HepG2 (cell line): ENCODE measurements at regions not wholly inside any gene's neighbourhood (a gene's known extent, or its start where the extent isn't known, plus 50 kb on each side); places are given as distances from the start of the nearest gene placed in this dataset.

Experiments
- ATAC-seq: fragments of 200-7000 bp; cut with Tn5 transposase; 3 replicates; pipeline ENCODE4 v1.9.1; 2020; ENCODE audit warnings: mild to moderate bottlenecking, moderate library complexity
- BruUV-seq: library from RNA; stranded (reverse); fragments of 400-500 nt; replicated peaks from 2 replicates; lab custom pipeline; 2021; lab: Mats Ljungman, UMichigan
- CTCF ChIA-PET: fragments of 300-600 bp; formaldehyde crosslinking; extraction: SDS; loops from one replicate; lab custom pipeline; 2021; ENCODE audit warnings: low total read pairs, inconsistent platforms, low intra/inter-chr PET ratio; lab: Yijun Ruan, JAX
- POLR2A ChIA-PET: fragments of 350-600 bp; sonication (Branson Sonifier 250); formaldehyde crosslinking; loops from one replicate; lab custom pipeline; 2020; ENCODE audit warnings: antibody characterized with exemption, inconsistent platforms; lab: Yijun Ruan, JAX
- DNase-seq: peaks from one replicate; pipeline ENCODE4 v3.0.0-alpha.2; 2015; ENCODE audit warnings: low spot score
- FAIRE-seq: peaks from 3 replicates; lab custom pipeline; 2011; peaks lifted over from hg19 to GRCh38; lab: Jason Lieb, UNC
- H2AFZ ChIP-seq: one replicate; pipeline ENCODE4 v1.6.1; 2011; ENCODE audit warnings: low read length, inconsistent platforms
- H3K27ac ChIP-seq: fragments of 300-600 bp; 3 replicates; pipeline ENCODE4 v1.8.0; 2011; ENCODE audit warnings: mixed run types, mild to moderate bottlenecking, mixed read lengths, low read length, inconsistent platforms; ENCODE audit not compliant: insufficient read depth; ENCODE audit errors: extremely low read length
- H3K27me3 ChIP-seq, 2 experiments: fragments of 200-600 bp in 1 of 2; 2 replicates in 1 of 2; 3 replicates in 1 of 2; pipeline versions ENCODE4 v1.6.0 to v1.8.0; 2011; ENCODE audit warnings: low read length in 2 of 2, mild to moderate bottlenecking in 2 of 2, moderate library complexity in 2 of 2, inconsistent platforms in 1 of 2; ENCODE audit not compliant: insufficient read depth in 2 of 2, control insufficient read depth in 1 of 2
- H3K36me3 ChIP-seq, 2 experiments: fragments of 200-600 bp in 1 of 2; replicated peaks in 1 of 2; 2 replicates in 1 of 2; 3 replicates in 1 of 2; pipeline versions ENCODE4 v1.5.1 to v1.8.0; 2011; ENCODE audit warnings: low read length in 2 of 2, inconsistent platforms in 1 of 2; ENCODE audit not compliant: insufficient read depth in 2 of 2, control insufficient read depth in 1 of 2
- H3K4me1 ChIP-seq: 2 replicates; pipeline ENCODE4 v1.5.1; 2012; ENCODE audit warnings: low read length, inconsistent platforms; ENCODE audit not compliant: insufficient read depth
- H3K4me2 ChIP-seq: 2 replicates; pipeline ENCODE4 v1.6.0; 2011; ENCODE audit warnings: low read depth, low read length, inconsistent platforms
- H3K4me3 ChIP-seq, 3 experiments: fragments of 200-600 bp in 1 of 3; sonication (generic), shearing (Covaris generic) in 1 of 3; replicated peaks in 1 of 3; 2 replicates each; pipeline ENCODE4 v1.5.1; 2011 to 2016; ENCODE audit warnings: low read length in 3 of 3, inconsistent platforms in 2 of 3, low read depth in 2 of 3, mild to moderate bottlenecking in 2 of 3, control low read depth in 1 of 3, mixed read lengths in 1 of 3; ENCODE audit not compliant: insufficient read depth in 1 of 3
- H3K79me2 ChIP-seq: one replicate; pipeline ENCODE4 v1.6.1; 2011; ENCODE audit warnings: low read length, inconsistent platforms; ENCODE audit not compliant: insufficient read depth
- H3K9ac ChIP-seq: 2 replicates; pipeline ENCODE4 v1.6.0; 2011; ENCODE audit warnings: mild to moderate bottlenecking, low read depth, low read length, inconsistent platforms; ENCODE audit not compliant: insufficient read depth
- H3K9me3 ChIP-seq: 2 replicates; pipeline ENCODE4 v1.5.1; 2012; ENCODE audit warnings: mild to moderate bottlenecking, low read length
- H4K20me1 ChIP-seq: 2 replicates; pipeline ENCODE4 v1.6.0; 2011; ENCODE audit warnings: inconsistent platforms, mild to moderate bottlenecking, low read length, moderate library complexity; ENCODE audit not compliant: insufficient read depth
- ARNT2 ChIP-seq: sonication (generic); formaldehyde crosslinking; IDR thresholded peaks from 2 replicates; pipeline ENCODE4 v1.8.0; 2022; ENCODE audit warnings: mild to moderate bottlenecking, low read depth, missing genetic modification reagents, moderate library complexity
- ASH2L ChIP-seq: fragments of 300-600, 200-600 bp; sonication (generic); IDR thresholded peaks from 2 replicates; pipeline ENCODE4 v1.7.0; 2017; ENCODE audit warnings: low read depth, mild to moderate bottlenecking, moderate library complexity, mixed read lengths, low read length; ENCODE audit not compliant: insufficient read length
- CTCF ChIP-seq: sonication (generic); formaldehyde crosslinking; IDR thresholded peaks from 2 replicates; pipeline ENCODE4 v1.5.0; 2020; ENCODE audit warnings: mild to moderate bottlenecking, missing genetic modification reagents, moderate library complexity
- MAX ChIP-seq: IDR thresholded peaks from 2 replicates; pipeline ENCODE4 v1.6.1; 2012; ENCODE audit warnings: inconsistent platforms
- SMC3 ChIP-seq: IDR thresholded peaks from 2 replicates; pipeline ENCODE4 v1.6.1; 2011; ENCODE audit warnings: low read length, improper control_type of control experiment
- SNAI1 ChIP-seq: sonication (generic); formaldehyde crosslinking; IDR thresholded peaks from 2 replicates; pipeline ENCODE4 v1.5.0; 2020; ENCODE audit warnings: mild to moderate bottlenecking, missing genetic modification reagents, borderline replicate concordance
- SPEN ChIP-seq: sonication (generic); formaldehyde crosslinking; IDR thresholded peaks from 2 replicates; pipeline ENCODE4 v1.5.1; 2020; ENCODE audit warnings: low read depth, mild to moderate bottlenecking, missing genetic modification reagents
- STAG1 ChIP-seq: sonication (generic); formaldehyde crosslinking; IDR thresholded peaks from 2 replicates; pipeline ENCODE4 v1.4.0; 2020; ENCODE audit warnings: missing genetic modification reagents
- TRIM22 ChIP-seq: fragments of 450-650 bp; IDR thresholded peaks from 2 replicates; pipeline ENCODE4 v1.6.1; 2017
- ZNF180 ChIP-seq: sonication (generic); formaldehyde crosslinking; IDR thresholded peaks from 2 replicates; pipeline ENCODE4 v1.4.0; 2020; ENCODE audit warnings: low read depth, missing genetic modification reagents, borderline replicate concordance
- ZNF205 ChIP-seq: IDR thresholded peaks from 2 replicates; pipeline ENCODE4 v1.6.1; 2018; ENCODE audit warnings: missing biosample characterization, missing genetic modification reagents
- ZNF235 ChIP-seq: sonication (generic); formaldehyde crosslinking; IDR thresholded peaks from 2 replicates; pipeline ENCODE4 v1.8.1; 2023; ENCODE audit warnings: mild to moderate bottlenecking, missing genetic modification reagents, borderline replicate concordance
- ZNF317 ChIP-seq: sonication (generic); formaldehyde crosslinking; IDR thresholded peaks from 2 replicates; pipeline ENCODE4 v1.5.0; 2020; ENCODE audit warnings: mild to moderate bottlenecking, missing genetic modification reagents
- ZNF576 ChIP-seq: sonication (generic); formaldehyde crosslinking; IDR thresholded peaks from 2 replicates; pipeline ENCODE4 v1.4.0; 2020; ENCODE audit warnings: mild to moderate bottlenecking, missing genetic modification reagents
- ZNF720 ChIP-seq: sonication (generic); formaldehyde crosslinking; IDR thresholded peaks from 2 replicates; pipeline ENCODE4 v1.4.0; 2020; ENCODE audit warnings: missing genetic modification reagents
- ZNF775 ChIP-seq: sonication (generic); formaldehyde crosslinking; IDR thresholded peaks from 2 replicates; pipeline ENCODE4 v1.4.0; 2020; ENCODE audit warnings: missing genetic modification reagents, mild to moderate bottlenecking, moderate library complexity, borderline replicate concordance
- WGBS: methylation state at CpG from one replicate; pipeline ENCODE4 v1.1.6; 2017; ENCODE audit warnings: low lambda C conversion rate; 5-methylcytosine and 5-hydroxymethylcytosine counted together
- in situ Hi-C: cut with HindIII; loops from 2 replicates; pipeline ENCODE4 v1.10.0; 2017; ENCODE audit warnings: low pct_unique_long_range_greater_than_20kb; ENCODE audit not compliant: extremely low pct_ligation_motif_present
- intact Hi-C: fragments of 100-400 bp; cut with micrococcal nuclease; formaldehyde crosslinking; loops from one replicate; pipeline ENCODE4 v1.10.0; 2022; ENCODE audit not compliant: unreplicated experiment

- ChIA-PET POLR2A (no interaction called here), CTCF (interaction anchor here (0.7 to 1.5 kb wide), 3 partner anchors 362 to 1362 kb away, joined by 3 to 5 read pairs (median 4); no protein-coding TSS in a partner anchor)
- no TSS peak for BruUV-seq
- FAIRE-seq = no peak
- peak; percentile 50; the same call in 1 of the 2 replicates for TF ChIP-seq SMC3
- TF ChIP-seq CTCF = peak; percentile 22; the same call in 1 of the 2 replicates
- TF ChIP-seq STAG1 (CRISPR knock-in tag) = peak; percentile 17; the same call in 1 of the 2 replicates
- no peak for TF ChIP-seq ZNF720 (CRISPR knock-in tag)
- DNase-seq = peak; percentile 18
- H4K20me1 ChIP-seq = no peaks in the 10 kb centered on the region
- in situ Hi-C loops (no loop called here), intact Hi-C loops (loop anchor here (1.0 to 5.0 kb wide), 3 partner anchors 362 to 1445 kb away; no protein-coding TSS in a partner anchor)
- H2AFZ ChIP-seq = peak overlapping the region; percentile 31
- H3K4me2 ChIP-seq = peak overlapping the region; percentile 39
- no peak overlapping the region for H3K9ac ChIP-seq
- no peak overlapping the region for H3K4me3 ChIP-seq
- no peak for ATAC-seq
- no peaks in the 10 kb centered on the region for H3K79me2 ChIP-seq
- H3K27ac ChIP-seq = no peak overlapping the region
- no peaks in the 10 kb centered on the region for H3K4me1 ChIP-seq
- no peaks in the 10 kb centered on the region for H3K27me3 ChIP-seq
- 17% methylated on average over 5 of the region's 5 CpGs for WGBS
- H3K9me3 ChIP-seq = peaks cover 11% of the 10 kb centered on the region
- H3K36me3 ChIP-seq = no peaks in the 10 kb centered on the region
Observed at GRCh38 chr14:83071888-83072501, 1538.3 kb upstream of the SEL1L start.

GRCh38 chr14:83085136-83085535, 1551.5 kb upstream of the SEL1L start:
- Histone ChIP-seq H3K9me3 (peaks cover 38% of the 10 kb centered on the region), H3K4me2 (no peak overlapping the region), H3K9ac (no peak overlapping the region), H2AFZ (no peak overlapping the region), H3K79me2 (no peaks in the 10 kb centered on the region), H4K20me1 (no peaks in the 10 kb centered on the region), H3K36me3 (no peaks in the 10 kb centered on the region), H3K27me3 (no peaks in the 10 kb centered on the region), H3K27ac (no peak overlapping the region), H3K4me1 (no peaks in the 10 kb centered on the region), H3K4me3 (no peak overlapping the region)
- ChIA-PET CTCF (no interaction called here), POLR2A (no interaction called here)
- FAIRE-seq = no peak
- no peak for DNase-seq
- 3% methylated on average over 4 of the region's 4 CpGs for WGBS
- in situ Hi-C loops (no loop called here), intact Hi-C loops (no loop called here)
- ATAC-seq = no peak
- no TSS peak for BruUV-seq
- TF ChIP-seq MAX (no peak), ZNF205 (no peak), ARNT2 (no peak), ZNF576 (CRISPR knock-in tag) (no peak), ZNF180 (no peak), TRIM22 (no peak), ZNF235 (no peak), SNAI1 (CRISPR knock-in tag) (no peak), ZNF317 (CRISPR knock-in tag) (no peak), ZNF775 (CRISPR knock-in tag) (no peak), SPEN (no peak), ASH2L (no peak)
